ENCODE measurements at regions not wholly inside any gene's neighbourhood (a gene's known extent, or its start where the extent isn't known, plus 50 kb on each side); places are given as distances from the start of the nearest gene placed in this dataset.
A peak's percentile ranks its signal among the peaks of the same experiment; 100 is the strongest.
"Not testable (repeated sequence)": the region's sequence is repeated elsewhere in the genome, so short reads cannot be mapped to it uniquely, and the experiment has no call there.

DNA sequence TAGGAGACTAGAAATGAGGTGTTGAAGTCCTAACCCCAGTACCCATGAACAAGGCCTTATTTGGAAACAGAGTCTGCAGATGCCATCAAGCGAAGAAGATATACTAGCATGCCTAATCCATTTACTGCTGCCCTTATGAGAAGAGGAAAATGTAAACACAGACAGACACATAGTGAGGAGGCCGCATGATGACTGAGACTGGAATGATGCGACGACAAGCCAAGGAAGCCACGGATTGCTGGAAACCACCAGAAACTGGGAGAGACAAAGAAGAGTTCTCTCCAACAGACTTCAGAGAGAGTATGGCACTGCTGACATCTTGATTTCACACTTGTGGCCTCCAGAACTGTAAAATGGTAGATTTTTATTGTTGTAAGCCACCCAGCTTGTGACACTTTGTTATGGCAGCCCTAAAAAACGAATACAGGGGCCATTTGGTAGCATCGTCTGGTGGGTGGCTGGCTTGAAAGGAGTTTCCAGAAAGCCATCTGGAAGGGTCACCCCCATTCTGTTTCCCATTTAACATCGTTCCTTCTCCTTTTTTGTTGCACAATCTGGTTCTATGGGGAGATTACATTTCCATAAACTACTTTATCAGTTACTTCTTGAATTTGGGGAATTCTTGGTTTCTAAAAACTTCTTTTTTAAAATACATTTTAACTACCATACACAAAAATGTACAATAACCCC, 193.1 kb downstream of the HSD17B3 start:
- TF ChIP-seq, protein P1, sequence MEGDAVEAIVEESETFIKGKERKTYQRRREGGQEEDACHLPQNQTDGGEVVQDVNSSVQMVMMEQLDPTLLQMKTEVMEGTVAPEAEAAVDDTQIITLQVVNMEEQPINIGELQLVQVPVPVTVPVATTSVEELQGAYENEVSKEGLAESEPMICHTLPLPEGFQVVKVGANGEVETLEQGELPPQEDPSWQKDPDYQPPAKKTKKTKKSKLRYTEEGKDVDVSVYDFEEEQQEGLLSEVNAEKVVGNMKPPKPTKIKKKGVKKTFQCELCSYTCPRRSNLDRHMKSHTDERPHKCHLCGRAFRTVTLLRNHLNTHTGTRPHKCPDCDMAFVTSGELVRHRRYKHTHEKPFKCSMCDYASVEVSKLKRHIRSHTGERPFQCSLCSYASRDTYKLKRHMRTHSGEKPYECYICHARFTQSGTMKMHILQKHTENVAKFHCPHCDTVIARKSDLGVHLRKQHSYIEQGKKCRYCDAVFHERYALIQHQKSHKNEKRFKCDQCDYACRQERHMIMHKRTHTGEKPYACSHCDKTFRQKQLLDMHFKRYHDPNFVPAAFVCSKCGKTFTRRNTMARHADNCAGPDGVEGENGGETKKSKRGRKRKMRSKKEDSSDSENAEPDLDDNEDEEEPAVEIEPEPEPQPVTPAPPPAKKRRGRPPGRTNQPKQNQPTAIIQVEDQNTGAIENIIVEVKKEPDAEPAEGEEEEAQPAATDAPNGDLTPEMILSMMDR (IDR thresholded peaks at IDR 0.05) = no peak
- TF ChIP-seq POLR2A (IDR thresholded peaks at IDR 0.05) (no peak), POLR2AphosphoS5 (IDR thresholded peaks at IDR 0.05) (no peak), EP300 (IDR thresholded peaks at IDR 0.05) (no peak)
- ATAC-seq (ENCODE audit: low FRiP score in 2 of 2) (no peak), DNase-seq (no peak)
- WGBS, 2 donors = 85 to 86% methylated on average over 8 of the region's 8 CpGs
- H3K9me3 ChIP-seq = peaks cover 0 to 8% (median 2%) of the 10 kb centered on the region in 4 donors
- H3K4me1 ChIP-seq = no peaks in the 10 kb centered on the region
- H3K27me3 ChIP-seq = no peaks in the 10 kb centered on the region
- H3K36me3 ChIP-seq = no peaks in the 10 kb centered on the region
- no peak overlapping the region for H3K4me3 ChIP-seq
- H3K27ac ChIP-seq = no peak overlapping the region

DNA sequence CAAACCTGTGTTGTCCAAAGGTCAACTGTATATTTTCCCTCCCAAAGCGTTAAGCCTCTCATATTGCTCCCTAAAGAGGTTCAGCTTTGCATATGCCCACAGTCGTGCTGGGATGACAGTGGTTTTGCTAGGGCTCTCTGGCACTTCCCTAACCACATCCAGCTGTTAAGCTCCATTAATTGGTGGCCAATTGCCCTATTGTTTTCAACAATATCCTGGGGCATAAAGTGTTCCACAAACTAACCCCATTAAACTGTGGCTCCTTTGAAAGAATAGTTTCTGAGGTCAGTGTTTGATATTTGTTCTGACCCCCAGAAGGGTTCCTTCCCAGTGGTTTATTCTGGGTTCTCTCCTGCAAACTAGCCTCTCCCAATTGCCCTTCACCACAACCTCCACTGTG, 194.5 kb downstream of the HSD17B3 start:
- no peak overlapping the region for H3K27ac ChIP-seq
- ATAC-seq (ENCODE audit: low FRiP score in 2 of 2) (no peak), DNase-seq (no peak)
- H3K27me3 ChIP-seq = no peaks in the 10 kb centered on the region
- peaks cover 0 to 8% (median 2%) of the 10 kb centered on the region in 4 donors for H3K9me3 ChIP-seq
- no peaks in the 10 kb centered on the region for H3K4me1 ChIP-seq
- 78 to 94% methylated on average over 2 of the region's 2 CpGs for WGBS, 2 donors
- no peaks in the 10 kb centered on the region for H3K36me3 ChIP-seq
- H3K4me3 ChIP-seq = no peak overlapping the region
- TF ChIP-seq POLR2A (IDR thresholded peaks at IDR 0.05) = no peak

DNA sequence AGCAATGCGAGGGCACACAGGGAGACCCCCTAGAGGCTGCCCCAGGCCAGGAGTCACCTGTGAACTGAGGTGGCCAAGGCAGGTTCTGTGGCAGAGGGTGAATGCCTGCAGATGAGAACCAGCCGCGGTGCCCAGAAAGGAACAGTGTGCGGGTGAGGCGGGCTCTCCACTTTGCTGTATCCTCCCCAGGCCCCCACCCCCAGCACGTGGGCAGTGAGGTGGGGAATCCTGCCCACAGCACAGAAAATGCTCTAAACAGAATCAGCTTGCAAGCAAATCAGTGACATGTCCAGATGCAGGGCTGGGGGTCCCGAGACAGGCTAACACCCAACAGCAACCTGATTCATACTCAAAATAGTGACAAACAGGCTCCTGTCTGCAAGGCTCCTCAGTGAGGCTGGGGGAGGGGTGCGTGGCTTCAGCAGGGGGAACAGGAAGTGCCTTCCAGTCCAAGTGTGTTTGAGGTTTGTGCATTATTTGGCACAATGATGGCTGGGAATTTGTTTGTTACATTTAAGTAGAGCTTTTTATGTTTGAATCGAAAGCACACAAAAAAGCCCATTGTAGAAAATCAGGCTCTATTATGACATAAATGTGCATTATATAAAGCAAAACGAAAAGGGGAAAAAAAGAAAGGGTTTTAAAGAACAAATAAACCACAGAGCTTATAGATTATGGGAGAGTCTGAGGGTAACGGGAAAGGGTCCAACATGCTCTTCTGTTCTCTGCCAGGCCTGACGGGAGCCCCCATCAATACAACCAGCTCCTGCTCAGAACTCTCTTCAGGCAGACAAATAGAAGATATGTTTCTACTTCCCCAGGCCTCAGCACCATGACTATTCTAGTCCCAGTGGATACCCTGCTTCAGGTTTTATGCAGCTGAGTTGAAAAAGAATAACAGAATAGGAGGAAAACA, 201.3 kb downstream of the HSD17B3 start:
- no peak overlapping the region for H3K4me3 ChIP-seq
- no peak for TF ChIP-seq EP300 (IDR thresholded peaks at IDR 0.05)
- no peak overlapping the region for H3K27ac ChIP-seq
- H3K36me3 ChIP-seq = no peaks in the 10 kb centered on the region
- no peaks in the 10 kb centered on the region for H3K27me3 ChIP-seq
- WGBS, 2 donors = 49 to 55% methylated on average over 7 to 12 of the region's 12 CpGs
- DNase-seq (peak in 1 of 2 donors; percentile 37), ATAC-seq (ENCODE audit: low FRiP score in 2 of 2) (no peak)
- H3K4me1 ChIP-seq = peaks cover 0 to 3% (median 0%) of the 10 kb centered on the region in 4 donors
- H3K9me3 ChIP-seq = peaks cover 0 to 10% (median 5%) of the 10 kb centered on the region in 4 donors

DNA sequence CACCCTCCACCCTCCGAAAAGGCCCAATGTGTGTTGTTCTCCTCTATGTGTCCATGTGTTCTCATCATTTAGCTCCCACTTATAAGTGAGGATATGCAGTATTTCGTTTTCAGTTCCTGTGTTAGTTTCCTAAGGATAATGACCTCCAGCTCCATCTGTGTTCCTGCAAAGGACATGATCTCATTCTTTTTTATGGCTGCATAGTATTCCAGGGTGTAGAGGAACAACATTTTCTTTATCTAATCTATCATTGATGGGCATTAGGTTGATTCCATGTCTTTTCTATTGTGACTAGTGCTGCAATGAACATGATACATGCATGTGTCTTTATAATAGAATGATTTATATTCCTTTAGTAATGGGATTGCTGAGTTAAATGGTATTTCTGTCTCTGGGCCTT, 211.3 kb downstream of the HSD17B3 start:
- H3K36me3 ChIP-seq; ATAC-seq (ENCODE audit: low FRiP score in 2 of 2); H3K27me3 ChIP-seq; H3K9me3 ChIP-seq; H3K27ac ChIP-seq; H3K4me3 ChIP-seq; DNase-seq; H3K4me1 ChIP-seq: not testable (repeated sequence)
- 71 to 78% methylated on average over 2 of the region's 2 CpGs for WGBS, 2 donors

DNA sequence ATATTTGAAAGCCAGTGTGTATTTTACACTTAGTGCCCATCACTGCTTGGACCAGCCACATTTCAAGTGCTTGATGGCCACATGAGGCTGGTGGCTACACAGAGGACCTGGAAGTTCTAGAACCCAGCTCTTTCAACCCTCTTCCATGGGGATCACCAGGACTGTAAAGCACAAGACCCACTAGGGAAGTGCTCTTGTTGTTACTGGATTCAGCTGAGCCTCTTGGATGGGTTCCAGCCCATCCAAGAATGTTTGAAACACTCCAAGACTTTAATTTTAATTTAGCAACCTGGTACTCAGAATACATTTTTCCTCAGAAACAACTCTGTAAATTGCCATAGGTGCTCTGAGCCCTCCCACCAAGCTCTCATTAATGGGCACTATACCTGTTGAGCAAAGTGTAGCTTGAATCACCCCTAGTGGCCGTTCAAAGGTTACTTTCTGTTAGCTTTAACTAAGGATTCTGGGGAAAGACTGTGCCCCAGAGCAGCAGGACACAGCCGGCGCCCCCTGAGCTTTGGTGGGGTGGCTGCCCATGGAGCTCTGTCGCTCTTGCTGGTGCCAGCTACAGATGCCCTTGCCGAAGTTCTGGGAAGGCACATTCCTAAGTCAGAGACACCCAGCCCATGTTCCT, 212.4 kb downstream of the HSD17B3 start:
- no peaks in the 10 kb centered on the region for H3K4me1 ChIP-seq
- H3K9me3 ChIP-seq = no peaks in the 10 kb centered on the region
- ATAC-seq (ENCODE audit: low FRiP score in 2 of 2) = no peak
- WGBS, 2 donors = 83 to 88% methylated on average over 5 of the region's 5 CpGs
- DNase-seq = no peak
- H3K36me3 ChIP-seq = no peaks in the 10 kb centered on the region
- no peak for TF ChIP-seq POLR2AphosphoS5 (IDR thresholded peaks at IDR 0.05)
- TF ChIP-seq, protein P1 (IDR thresholded peaks at IDR 0.05) = no peak
- TF ChIP-seq EP300 (IDR thresholded peaks at IDR 0.05) = no peak
- no peak for TF ChIP-seq POLR2A (IDR thresholded peaks at IDR 0.05)
- no peak overlapping the region for H3K4me3 ChIP-seq
- H3K27me3 ChIP-seq = no peaks in the 10 kb centered on the region
- H3K27ac ChIP-seq = no peak overlapping the region

DNA sequence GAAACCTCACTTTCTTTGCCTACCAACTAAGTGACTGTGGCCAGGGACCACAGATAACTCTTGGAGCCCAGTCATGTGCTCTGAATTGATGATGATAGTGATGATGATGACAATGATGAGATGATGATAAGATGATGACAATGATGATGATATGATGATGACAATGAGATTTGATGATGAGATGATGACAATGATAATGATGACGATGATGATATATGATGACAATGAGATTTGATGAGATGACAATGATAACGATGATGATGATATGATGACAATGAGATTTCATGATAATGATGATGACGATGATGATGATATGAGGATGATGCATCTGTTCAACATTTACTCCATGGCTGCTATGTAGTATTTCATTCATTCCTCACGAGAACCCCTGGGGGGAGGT, 213.0 kb downstream of the ERCC6L2 start:
- no peaks in the 10 kb centered on the region for H3K27me3 ChIP-seq
- no peak for ATAC-seq (ENCODE audit: low FRiP score in 2 of 2)
- no peaks in the 10 kb centered on the region for H3K9me3 ChIP-seq
- H3K4me1 ChIP-seq = no peaks in the 10 kb centered on the region
- no peaks in the 10 kb centered on the region for H3K36me3 ChIP-seq
- H3K27ac ChIP-seq = no peak overlapping the region
- TF ChIP-seq POLR2A (IDR thresholded peaks at IDR 0.05) = no peak
- TF ChIP-seq, protein P1 (IDR thresholded peaks at IDR 0.05) = no peak
- no peak for TF ChIP-seq EP300 (IDR thresholded peaks at IDR 0.05)
- TF ChIP-seq POLR2AphosphoS5 (IDR thresholded peaks at IDR 0.05) = no peak
- 69 to 74% methylated on average over 4 of the region's 4 CpGs for WGBS, 2 donors
- H3K4me3 ChIP-seq = no peak overlapping the region
- DNase-seq = no peak
